Trophoblast cell (in vitro differentiated cells and primary cell): ENCODE measurements at regions not wholly inside any gene's neighbourhood (a gene's known extent, or its start where the extent isn't known, plus 50 kb on each side); places are given as distances from the start of the nearest gene placed in this dataset.

Experiments used
- DNase-seq, 2 donors: peaks; one replicate each; pipeline ENCODE4 v3.0.0-alpha.2; 2016
- H2AFZ ChIP-seq: 2 replicates; pipeline ENCODE4 v1.6.1; 2013; ENCODE audit warnings: low read length, moderate library complexity, mild to moderate bottlenecking; ENCODE audit not compliant: insufficient read depth, poor library complexity
- H2AK5ac ChIP-seq: 2 replicates; pipeline ENCODE4 v1.6.1; 2013; ENCODE audit warnings: mild to moderate bottlenecking, low read length
- H2BK120ac ChIP-seq: 2 replicates; pipeline ENCODE4 v1.6.1; 2013; ENCODE audit warnings: low read length, mild to moderate bottlenecking, moderate library complexity; ENCODE audit not compliant: insufficient read depth, poor library complexity
- H2BK12ac ChIP-seq: 2 replicates; pipeline ENCODE4 v1.6.1; 2013; ENCODE audit warnings: mild to moderate bottlenecking, low read length, moderate library complexity
- H2BK5ac ChIP-seq: 2 replicates; pipeline ENCODE4 v1.6.1; 2013; ENCODE audit warnings: low read length, low read depth, moderate library complexity, mild to moderate bottlenecking; ENCODE audit not compliant: poor library complexity
- H3K14ac ChIP-seq: 2 replicates; pipeline ENCODE4 v1.6.1; 2013; ENCODE audit warnings: mild to moderate bottlenecking, low read length
- H3K18ac ChIP-seq: 2 replicates; pipeline ENCODE4 v1.6.1; 2013; ENCODE audit warnings: mild to moderate bottlenecking, low read length
- H3K23ac ChIP-seq: 2 replicates; pipeline ENCODE4 v1.6.1; 2013; ENCODE audit warnings: low read length
- H3K27ac ChIP-seq: 2 replicates; pipeline ENCODE4 v1.5.1; 2013; ENCODE audit warnings: low read depth, mild to moderate bottlenecking, inconsistent platforms, low read length, moderate library complexity
- H3K27me3 ChIP-seq: 2 replicates; pipeline ENCODE4 v1.6.1; 2013; ENCODE audit warnings: inconsistent platforms, mild to moderate bottlenecking, low read length, moderate library complexity; ENCODE audit not compliant: insufficient read depth
- H3K36me3 ChIP-seq, 2 experiments: 1 replicate in 1 of 2; 2 replicates in 1 of 2; pipeline ENCODE4 v1.6.1; 2013; ENCODE audit warnings: low read length in 2 of 2, mild to moderate bottlenecking in 2 of 2, moderate library complexity in 1 of 2; ENCODE audit not compliant: insufficient read depth in 2 of 2, control insufficient read depth in 1 of 2
- H3K4ac ChIP-seq: 2 replicates; pipeline ENCODE4 v1.6.1; 2013; ENCODE audit warnings: low read depth, mild to moderate bottlenecking, low read length, moderate library complexity
- H3K4me1 ChIP-seq, 2 experiments: 1 replicate in 1 of 2; 2 replicates in 1 of 2; pipeline ENCODE4 v1.6.1; 2013; ENCODE audit warnings: low read length in 2 of 2, mild to moderate bottlenecking in 2 of 2, moderate library complexity in 1 of 2; ENCODE audit not compliant: insufficient read depth in 2 of 2, control insufficient read depth in 1 of 2
- H3K4me2 ChIP-seq: 2 replicates; pipeline ENCODE4 v1.6.1; 2013; ENCODE audit warnings: inconsistent platforms, mild to moderate bottlenecking, low read length, moderate library complexity
- H3K4me3 ChIP-seq: 2 replicates; pipeline ENCODE4 v1.5.1; 2013; ENCODE audit warnings: mild to moderate bottlenecking, low read depth, low read length, inconsistent platforms
- H3K79me1 ChIP-seq: one replicate; pipeline ENCODE4 v1.6.1; 2013; ENCODE audit warnings: low read length
- H3K79me2 ChIP-seq: 2 replicates; pipeline ENCODE4 v1.6.1; 2013; ENCODE audit warnings: low read length, mild to moderate bottlenecking; ENCODE audit not compliant: control insufficient read depth, insufficient read depth, poor library complexity
- H3K9ac ChIP-seq: 2 replicates; pipeline ENCODE4 v1.6.1; 2013; ENCODE audit warnings: mild to moderate bottlenecking, low read length
- H3K9me3 ChIP-seq: 2 replicates; pipeline ENCODE4 v1.6.1; 2013; ENCODE audit warnings: low read depth, mild to moderate bottlenecking, control low read depth, inconsistent platforms, low read length; ENCODE audit not compliant: insufficient read depth
- H4K12ac ChIP-seq: 2 replicates; pipeline ENCODE4 v1.6.1; 2013; ENCODE audit warnings: low read depth, mild to moderate bottlenecking, low read length, moderate library complexity
- H4K8ac ChIP-seq: 2 replicates; pipeline ENCODE4 v1.6.1; 2013; ENCODE audit warnings: low read depth, mild to moderate bottlenecking, low read length, moderate library complexity
- H4K91ac ChIP-seq: one replicate; pipeline ENCODE4 v1.6.1; 2013; ENCODE audit warnings: low read depth, mild to moderate bottlenecking, low read length, moderate library complexity
- WGBS: extraction: QIAGEN DNeasy Blood & Tissue Kit; methylation state at CpG from one replicate; pipeline ENCODE4 v1.1.7; 2013; ENCODE audit warnings: missing lambda C conversion rate; ENCODE audit not compliant: insufficient read length, insufficient coverage; ENCODE audit errors: extremely low coverage; 5-methylcytosine and 5-hydroxymethylcytosine counted together

GRCh38 chr5:8332666-8333445 lies 463.9 kb downstream of the MTRR start:
- Histone ChIP-seq H4K91ac (no peak overlapping the region), H3K4ac (no peak overlapping the region), H3K18ac (no peak overlapping the region), H2BK120ac (no peak overlapping the region), H2BK12ac (no peak overlapping the region), H3K9me3 (peaks cover 2% of the 10 kb centered on the region), H3K4me1 (no peaks in the 10 kb centered on the region), H3K27me3 (no peaks in the 10 kb centered on the region), H4K8ac (no peak overlapping the region), H3K79me2 (no peaks in the 10 kb centered on the region), H2AFZ (no peak overlapping the region), H3K23ac (no peak overlapping the region), H2AK5ac (no peak overlapping the region), H3K27ac (no peak overlapping the region), H3K9ac (no peak overlapping the region), H3K4me3 (no peak overlapping the region), H4K12ac (no peak overlapping the region), H3K36me3 (no peaks in the 10 kb centered on the region), H2BK5ac (no peak overlapping the region), H3K14ac (no peak overlapping the region), H3K79me1 (no peaks in the 10 kb centered on the region), H3K4me2 (no peak overlapping the region)
- WGBS, result no CpG with 5 or more reads among the region's 11 CpGs
- DNase-seq, result no peak

DNA sequence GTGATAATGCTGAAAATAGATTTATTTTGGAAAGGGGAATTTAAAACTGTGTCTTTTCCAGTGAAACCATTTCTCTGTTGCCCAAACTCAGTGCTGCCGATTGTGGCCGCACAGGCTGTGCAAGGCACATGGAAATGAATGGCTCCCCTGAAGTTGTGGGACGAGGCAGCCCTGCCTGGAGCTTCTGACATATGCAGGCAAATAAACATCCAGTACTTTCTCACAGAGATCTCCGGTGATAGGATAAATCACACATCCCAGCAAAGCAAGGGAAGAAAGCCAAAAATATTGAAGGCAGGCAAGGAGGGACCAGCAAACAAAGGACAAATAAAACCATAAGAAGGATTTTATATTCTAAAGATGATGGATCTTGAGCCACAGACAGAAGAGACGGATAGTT lies 464.5 kb downstream of the MTRR start:
- Histone ChIP-seq H2AFZ (no peak overlapping the region), H3K14ac (no peak overlapping the region), H3K4me3 (no peak overlapping the region), H3K4ac (no peak overlapping the region), H3K4me2 (no peak overlapping the region), H4K91ac (no peak overlapping the region), H3K23ac (no peak overlapping the region), H3K4me1 (no peaks in the 10 kb centered on the region), H4K12ac (no peak overlapping the region), H2BK12ac (no peak overlapping the region), H4K8ac (no peak overlapping the region), H3K79me1 (no peaks in the 10 kb centered on the region), H2BK5ac (no peak overlapping the region), H3K36me3 (no peaks in the 10 kb centered on the region), H2BK120ac (no peak overlapping the region), H2AK5ac (no peak overlapping the region), H3K79me2 (no peaks in the 10 kb centered on the region), H3K27ac (no peak overlapping the region), H3K9ac (no peak overlapping the region), H3K27me3 (no peaks in the 10 kb centered on the region), H3K9me3 (peaks cover 2% of the 10 kb centered on the region), H3K18ac (no peak overlapping the region)
- DNase-seq, result no peak
- no CpG with 5 or more reads among the region's 5 CpGs for WGBS

GRCh38 chr5:8333977-8334376 lies 465.0 kb downstream of the MTRR start:
- H2BK5ac ChIP-seq, result no peak overlapping the region
- H2AK5ac ChIP-seq, result no peak overlapping the region
- no peak overlapping the region for H2AFZ ChIP-seq
- H3K4me2 ChIP-seq, result no peak overlapping the region
- no CpG with 5 or more reads among the region's 1 CpG for WGBS
- H3K27ac ChIP-seq, result no peak overlapping the region
- H3K27me3 ChIP-seq, result no peaks in the 10 kb centered on the region
- no peak overlapping the region for H2BK120ac ChIP-seq
- no peaks in the 10 kb centered on the region for H3K79me1 ChIP-seq
- H4K91ac ChIP-seq, result no peak overlapping the region
- no peaks in the 10 kb centered on the region for H3K79me2 ChIP-seq
- H3K4me3 ChIP-seq, result no peak overlapping the region
- H3K36me3 ChIP-seq, result no peaks in the 10 kb centered on the region
- H3K4ac ChIP-seq, result no peak overlapping the region
- H4K8ac ChIP-seq, result no peak overlapping the region
- no peak overlapping the region for H3K18ac ChIP-seq
- H3K4me1 ChIP-seq, result no peaks in the 10 kb centered on the region
- H3K9ac ChIP-seq, result no peak overlapping the region
- H3K14ac ChIP-seq, result no peak overlapping the region
- no peak overlapping the region for H2BK12ac ChIP-seq
- H4K12ac ChIP-seq, result no peak overlapping the region
- H3K23ac ChIP-seq, result no peak overlapping the region
- peaks cover 2% of the 10 kb centered on the region for H3K9me3 ChIP-seq
- DNase-seq, result no peak

DNA sequence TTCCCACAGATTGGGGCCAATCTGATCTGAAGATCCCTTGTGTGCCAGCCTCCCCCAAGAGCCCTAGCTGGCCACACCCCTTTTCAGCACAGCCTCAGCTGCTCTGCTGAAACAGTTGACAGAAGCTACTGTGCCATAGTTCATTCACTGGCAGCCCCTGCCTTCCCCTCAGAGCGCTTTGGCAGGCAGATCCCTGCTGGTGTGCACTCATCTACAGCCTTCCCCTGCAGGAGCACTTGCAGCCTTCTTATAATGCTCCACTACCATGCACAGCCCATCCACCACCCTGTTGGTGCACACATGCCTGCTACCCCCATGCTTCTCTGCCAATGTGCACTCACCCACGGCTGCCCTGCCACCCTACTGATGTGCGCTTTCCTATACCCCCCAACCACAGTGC lies 471.3 kb downstream of the MTRR start:
- H3K4me1 ChIP-seq, result no peaks in the 10 kb centered on the region
- H4K8ac ChIP-seq, result no peak overlapping the region
- peaks cover 2% of the 10 kb centered on the region for H3K9me3 ChIP-seq
- no peaks in the 10 kb centered on the region for H3K79me1 ChIP-seq
- no peak overlapping the region for H3K27ac ChIP-seq
- H3K27me3 ChIP-seq, result no peaks in the 10 kb centered on the region
- no peak overlapping the region for H2AFZ ChIP-seq
- no peak for DNase-seq
- H3K18ac ChIP-seq, result no peak overlapping the region
- H2BK12ac ChIP-seq, result no peak overlapping the region
- H3K14ac ChIP-seq, result no peak overlapping the region
- H2BK5ac ChIP-seq, result no peak overlapping the region
- no peak overlapping the region for H3K4ac ChIP-seq
- no peak overlapping the region for H3K4me2 ChIP-seq
- no peaks in the 10 kb centered on the region for H3K36me3 ChIP-seq
- H2AK5ac ChIP-seq, result no peak overlapping the region
- no peak overlapping the region for H4K91ac ChIP-seq
- H2BK120ac ChIP-seq, result no peak overlapping the region
- H3K4me3 ChIP-seq, result peak overlapping the region; percentile 12
- H3K23ac ChIP-seq, result no peak overlapping the region
- no CpG with 5 or more reads among the region's 3 CpGs for WGBS
- no peak overlapping the region for H4K12ac ChIP-seq
- no peaks in the 10 kb centered on the region for H3K79me2 ChIP-seq
- H3K9ac ChIP-seq, result no peak overlapping the region
